ENCODE measurements at regions not wholly inside any gene's neighbourhood (a gene's known extent, or its start where the extent isn't known, plus 50 kb on each side); places are given as distances from the start of the nearest gene placed in this dataset.
"Not testable (repeated sequence)": the region's sequence is repeated elsewhere in the genome, so short reads cannot be mapped to it uniquely, and the experiment has no call there.

DNA sequence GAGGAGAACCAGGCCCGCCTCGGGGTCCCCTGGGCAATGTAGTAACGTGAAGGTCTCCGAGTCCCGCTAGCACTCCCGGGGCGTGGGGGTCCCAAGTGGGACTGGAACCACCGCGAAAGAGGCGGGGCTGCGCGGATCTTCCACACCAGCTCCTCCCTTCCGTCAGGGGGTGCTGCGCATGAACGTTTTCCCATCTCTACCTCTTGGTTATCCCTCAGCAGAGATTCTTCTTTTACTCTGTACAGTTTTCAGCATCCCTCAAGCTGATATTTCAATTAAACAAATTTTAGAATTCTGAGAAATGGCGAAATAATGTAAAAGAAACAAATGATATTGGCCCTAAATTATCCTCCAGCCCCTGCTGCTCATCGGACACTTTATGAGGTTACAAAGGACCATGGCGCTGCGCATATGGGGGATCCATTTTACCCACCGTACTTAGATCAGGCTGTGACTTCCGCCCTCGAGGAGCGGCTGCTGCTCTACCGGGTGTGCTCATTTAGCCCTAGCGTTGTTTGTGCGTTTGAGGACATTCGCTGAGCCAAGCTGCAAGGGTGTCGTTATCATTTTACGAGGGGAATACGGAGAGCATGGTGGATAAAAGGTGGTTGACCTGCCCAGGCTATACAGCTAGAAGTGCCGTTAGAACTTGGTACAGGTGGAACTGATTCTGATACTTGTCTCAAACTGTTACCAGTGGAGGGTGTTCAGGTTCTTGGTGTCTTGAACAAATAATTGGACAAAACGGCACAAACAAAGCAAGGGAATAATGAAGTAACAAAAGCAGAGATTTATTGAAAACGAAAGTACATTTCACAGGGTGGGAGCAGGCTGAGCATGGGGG lies 75.2 kb upstream of the CHD6 start:
- CTCF ChIA-PET, result interaction anchor here (0.8 to 1.4 kb wide), 3 partner anchors 15 to 75 kb away, joined by 3 read pairs; partner anchors contain the start of gene CHD6
- POLR2A ChIA-PET, result interaction anchor here (1.9 kb wide), 1 partner anchor 76 kb away, joined by 9 read pairs; the partner anchor contains the start of gene CHD6

DNA sequence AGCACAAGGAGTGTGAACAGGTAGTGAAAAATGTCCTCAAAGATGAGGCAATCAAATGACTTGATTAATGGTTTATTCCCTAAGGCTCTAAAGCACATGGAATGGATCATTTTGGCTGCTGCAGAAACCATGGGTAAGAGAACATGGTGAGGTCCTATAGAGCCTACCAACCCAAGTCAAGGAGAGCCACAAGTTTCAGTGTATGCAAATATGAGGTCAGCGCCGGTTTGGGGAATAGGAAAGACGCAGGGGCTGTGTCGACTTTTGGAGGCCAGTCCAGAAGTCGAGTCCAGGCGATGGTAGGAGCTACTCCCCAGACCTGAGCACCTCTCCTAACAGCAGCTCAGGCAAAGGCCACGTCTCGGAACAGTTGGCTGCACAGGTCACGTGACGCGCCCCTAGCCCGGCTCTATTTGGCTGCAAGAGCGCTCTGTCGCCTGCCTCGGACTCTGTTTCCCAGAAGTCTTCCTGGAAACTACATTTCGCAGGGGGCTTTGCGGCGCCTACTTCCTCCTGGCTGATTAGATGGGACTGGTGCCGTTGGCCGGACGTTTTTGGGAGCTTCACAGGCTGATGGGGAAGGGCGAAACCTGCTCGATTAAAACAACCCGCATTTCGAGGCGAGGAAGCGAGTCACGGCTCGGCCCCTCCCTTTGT lies 74.4 kb upstream of the CHD6 start:
- ChIA-PET POLR2A (interaction anchor here (1.9 kb wide), 1 partner anchor 75 kb away, joined by 9 read pairs; the partner anchor contains the start of gene CHD6), CTCF (interaction anchor here (0.8 to 1.4 kb wide), 3 partner anchors 14 to 74 kb away, joined by 3 read pairs; partner anchors contain the start of gene CHD6)

DNA sequence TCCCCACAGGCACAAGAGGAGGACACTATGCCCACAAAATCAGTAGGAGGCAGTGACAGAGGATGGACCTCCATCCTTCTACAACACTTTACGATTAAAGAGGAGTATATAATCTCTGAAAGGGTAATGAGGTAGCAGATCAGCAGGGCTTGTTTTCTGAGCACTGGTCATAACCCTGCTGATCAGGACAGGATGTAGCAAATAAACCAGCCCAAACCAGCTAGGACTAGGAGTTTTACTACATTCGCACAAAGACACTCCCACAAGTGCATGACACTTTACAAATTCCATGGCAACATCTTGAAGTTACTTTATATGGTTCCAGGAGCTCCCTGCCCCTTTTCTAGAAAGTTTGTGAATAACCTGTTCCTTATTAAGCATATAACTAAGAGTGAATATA lies 73.3 kb upstream of the CHD6 start:
- ChIA-PET POLR2A (no interaction called here), CTCF (interaction anchor here (1.4 kb wide), 1 partner anchor 13 kb away, joined by 3 read pairs; no protein-coding TSS in a partner anchor)

DNA sequence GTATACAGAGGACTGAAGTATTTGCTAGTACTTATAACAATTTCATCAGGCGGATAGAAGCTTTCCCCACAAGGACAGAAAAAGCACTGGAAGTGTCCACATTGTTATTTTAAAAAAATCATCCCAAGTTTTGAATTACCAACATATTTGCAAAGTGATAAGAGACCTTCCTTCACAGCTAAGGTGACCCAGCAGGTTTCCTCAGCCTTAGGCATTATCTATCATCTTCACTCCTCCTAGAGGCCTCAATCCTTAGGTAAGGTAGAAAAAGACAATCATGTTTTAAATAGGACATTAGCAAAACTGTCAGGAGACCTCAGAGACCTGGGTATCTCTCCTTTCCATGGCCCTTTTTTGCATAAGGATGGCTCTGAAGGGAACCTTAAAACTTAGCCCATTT lies 72.5 kb upstream of the CHD6 start:
- CTCF ChIA-PET, result no interaction called here
- POLR2A ChIA-PET, result no interaction called here

- CTCF ChIA-PET, result interaction anchor here (0.6 kb wide), 1 partner anchor 1060 kb away, joined by 3 read pairs; no protein-coding TSS in a partner anchor
- POLR2A ChIA-PET, result no interaction called here
Measured at GRCh38 chr20:41686961-41687360, 68.8 kb upstream of the CHD6 start.

DNA sequence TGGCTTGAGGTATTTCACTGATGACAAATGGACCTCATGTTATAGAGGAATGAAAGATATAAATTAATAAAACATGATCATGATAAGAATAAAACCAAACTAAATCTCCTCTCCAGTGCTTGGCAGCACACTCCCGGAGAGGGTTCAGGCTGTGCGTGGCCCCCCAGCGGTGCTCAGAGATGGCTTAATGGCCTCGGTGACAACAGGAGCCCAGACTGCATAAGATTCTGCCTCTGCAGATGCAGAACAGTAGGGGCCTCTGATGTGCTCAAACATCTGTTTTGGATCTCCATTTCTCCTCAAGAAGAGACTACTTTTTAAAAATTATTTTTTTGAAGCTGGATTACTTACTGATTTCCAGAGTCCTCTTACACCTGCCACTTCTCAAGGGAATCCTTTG lies 67.0 kb upstream of the CHD6 start:
- CTCF ChIA-PET, POLR2A ChIA-PET: not testable (repeated sequence)

DNA sequence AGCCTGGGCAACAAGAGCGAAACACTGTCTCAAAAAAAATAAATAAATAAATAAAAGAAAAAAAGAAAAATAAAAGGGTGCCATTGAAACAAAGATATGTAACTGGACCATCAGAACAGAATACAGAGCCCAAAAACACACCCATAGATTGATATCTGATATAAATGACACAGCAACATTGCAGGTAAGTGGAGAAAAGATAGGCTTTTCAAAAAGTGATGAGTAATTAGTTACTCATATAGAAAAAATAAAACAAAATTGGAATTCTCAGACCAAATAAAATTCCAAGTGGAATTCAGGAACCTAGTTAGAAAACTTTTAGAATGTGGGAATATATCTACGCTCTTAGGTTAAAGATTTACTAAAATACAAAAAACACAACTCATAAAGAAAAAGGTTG lies 60.6 kb upstream of the CHD6 start:
- ChIA-PET CTCF (interaction anchor here (1.2 kb wide), 1 partner anchor 13 kb away, joined by 3 read pairs; no protein-coding TSS in a partner anchor), POLR2A (no interaction called here)

- ChIA-PET POLR2A (no interaction called here), CTCF (interaction anchor here (0.6 kb wide), 1 partner anchor 92 kb away, joined by 4 read pairs; no protein-coding TSS in a partner anchor)
Measured at GRCh38 chr20:41672282-41672681, 54.1 kb upstream of the CHD6 start.

DNA sequence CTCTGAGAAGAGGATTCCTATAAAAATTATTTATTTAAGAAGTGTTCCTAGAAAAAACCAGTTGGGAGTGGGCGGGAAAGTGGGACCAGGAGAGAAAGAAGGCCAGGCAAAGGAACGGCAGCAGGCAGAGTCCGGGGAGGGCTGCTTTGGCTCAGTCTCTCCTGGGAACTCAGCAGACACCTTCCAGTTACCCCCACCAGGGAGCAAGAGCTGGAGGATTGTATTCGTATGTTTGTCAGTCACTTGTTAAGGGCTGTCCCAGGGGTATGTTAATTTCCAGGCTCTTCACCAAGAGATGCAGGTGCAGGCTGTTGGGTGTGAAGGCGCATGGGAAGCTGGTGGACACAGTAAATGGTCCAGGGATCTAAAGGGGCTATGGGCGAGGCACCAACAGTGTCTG lies 53.0 kb upstream of the CHD6 start:
- ChIA-PET POLR2A (no interaction called here), CTCF (no interaction called here)

DNA sequence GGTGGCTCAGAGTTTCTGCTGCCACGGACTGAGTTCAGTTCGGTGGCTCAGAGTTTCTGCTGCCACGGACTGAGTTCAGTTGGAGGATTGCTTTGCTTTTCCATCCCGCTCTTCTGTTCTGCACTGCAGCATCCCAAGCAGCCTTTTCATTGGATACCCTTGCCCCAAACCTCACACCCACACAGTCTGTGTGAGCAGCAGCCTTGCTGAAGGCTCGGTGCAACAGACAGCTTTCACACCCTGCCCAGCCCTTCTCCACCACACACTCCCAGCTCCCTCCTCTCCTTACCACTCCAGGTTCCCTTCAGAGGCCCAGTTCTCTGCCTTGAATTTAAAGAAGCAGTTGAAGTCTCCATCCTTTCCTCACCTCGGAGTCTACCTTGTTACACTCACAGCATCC lies 52.5 kb upstream of the CHD6 start:
- CTCF ChIA-PET, result no interaction called here
- POLR2A ChIA-PET, result no interaction called here

DNA sequence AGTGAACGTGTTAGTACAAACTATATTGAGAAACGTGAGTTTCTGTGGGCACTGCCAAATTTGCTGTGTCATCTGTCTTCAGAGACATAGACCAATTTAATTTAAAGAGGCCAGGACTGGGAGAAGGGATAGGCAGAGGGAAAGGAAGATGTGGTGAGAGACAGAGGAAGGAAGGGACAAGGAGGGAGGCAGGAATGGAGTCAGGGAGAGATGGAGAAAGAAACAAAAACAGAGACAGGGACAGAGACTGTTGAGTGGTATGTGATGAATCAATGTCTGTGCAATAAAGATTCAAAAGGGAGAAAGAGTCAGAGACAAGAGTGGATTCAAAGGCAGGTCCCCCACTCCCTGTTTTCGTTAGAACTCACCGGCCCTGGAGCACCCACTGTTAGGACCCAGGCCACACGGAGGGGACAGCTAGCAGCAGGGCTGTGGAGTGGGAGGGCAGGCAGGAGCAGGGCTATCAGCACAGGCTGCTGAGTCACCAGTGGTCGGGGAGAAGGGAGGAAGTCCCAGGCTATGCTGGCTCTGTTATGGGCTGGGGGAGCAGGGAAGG lies 51.6 kb upstream of the CHD6 start:
- CTCF ChIA-PET, result no interaction called here
- POLR2A ChIA-PET, result no interaction called here

DNA sequence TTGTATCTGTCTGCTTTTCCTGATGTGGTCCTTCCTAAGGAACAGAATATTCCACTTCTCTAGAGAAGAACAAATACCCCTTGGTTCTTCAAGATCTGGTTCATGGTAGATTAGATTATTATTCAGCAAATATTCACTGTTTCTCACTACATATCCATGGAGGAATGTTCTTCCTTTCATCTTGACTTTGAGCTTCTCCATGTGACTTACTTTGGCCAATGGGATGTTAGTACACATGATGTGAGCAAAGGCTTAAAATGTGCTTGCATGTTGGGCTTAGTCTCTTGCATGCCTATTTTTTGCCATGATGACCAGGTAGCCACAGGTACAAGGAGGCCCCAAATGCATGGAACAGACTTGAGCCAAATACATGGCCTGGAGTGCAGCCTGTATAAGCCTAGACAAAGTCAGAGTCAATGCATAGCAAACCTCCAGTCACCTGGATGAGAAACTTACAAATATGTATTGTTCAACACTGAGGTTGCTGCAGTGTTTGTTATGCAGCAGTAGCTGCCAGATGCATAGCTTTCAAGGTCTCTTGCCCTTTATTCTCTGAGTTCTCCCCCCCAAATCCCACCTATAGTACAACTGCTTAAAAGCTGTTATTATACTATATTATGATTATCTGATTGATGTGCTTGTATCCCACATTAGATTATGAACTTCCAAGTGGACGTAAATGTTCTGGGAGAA lies 50.0 kb upstream of the CHD6 start:
- POLR2A ChIA-PET, result no interaction called here

More for the DNA sequence above, 50.0 kb upstream of the CHD6 start:
- CTCF ChIA-PET, result no interaction called here

All from activated CD8-positive, alpha-beta memory T cell treated with anti-CD3 and anti-CD28 coated beads for 36 hours (primary cell).